ENCODE measurements at regions not wholly inside any gene's neighbourhood (a gene's known extent, or its start where the extent isn't known, plus 50 kb on each side); places are given as distances from the start of the nearest gene placed in this dataset.

- H3K9me1 ChIP-seq (ENCODE audit: insufficient read depth, low read length) = no peaks in the 10 kb centered on the region
- H3K18ac ChIP-seq (ENCODE audit: low read depth, low read length) = no peak overlapping the region
- no peak overlapping the region for H3K56ac ChIP-seq (ENCODE audit: extremely low read depth, insufficient read depth, low read length)
- dilution Hi-C loops (cut with HindIII; ENCODE audit: low sequenced_read_pairs, unreplicated experiment) (no loop called here), in situ Hi-C loops (cut with MboI; ENCODE audit: low sequenced_read_pairs) (no loop called here), intact Hi-C loops (cut with micrococcal nuclease) (no loop called here)
- ChIA-PET POLR2A (ENCODE audit: unreplicated experiment) (no interaction called here), CTCF (no interaction called here)
- H3K36me3 ChIP-seq (ENCODE audit: control insufficient read depth, insufficient read depth, low read length) = no peaks in the 10 kb centered on the region
- H3K27me3 ChIP-seq (ENCODE audit: control insufficient read depth, insufficient read depth, low read length) = no peaks in the 10 kb centered on the region
- no peak overlapping the region for H3K9ac ChIP-seq (ENCODE audit: low read depth, low read length)
- H4K20me1 ChIP-seq (ENCODE audit: insufficient read depth, low read length) = no peaks in the 10 kb centered on the region
- no peak overlapping the region for H3K27ac ChIP-seq (ENCODE audit: insufficient read depth, low read length)
- TF ChIP-seq MAFK (IDR thresholded peaks at IDR 0.05; ENCODE audit: low read depth, low read length) (no peak), CEBPB (IDR thresholded peaks at IDR 0.05; ENCODE audit: low read depth, low read length) (no peak), MXI1 (IDR thresholded peaks at IDR 0.05; ENCODE audit: borderline replicate concordance, low read depth, low read length) (no peak), RFX5 (IDR thresholded peaks at IDR 0.05; ENCODE audit: low read depth, low read length) (no peak), RAD21 (IDR thresholded peaks at IDR 0.05; ENCODE audit: low read length) (no peak)
- TF ChIP-seq, protein P1, sequence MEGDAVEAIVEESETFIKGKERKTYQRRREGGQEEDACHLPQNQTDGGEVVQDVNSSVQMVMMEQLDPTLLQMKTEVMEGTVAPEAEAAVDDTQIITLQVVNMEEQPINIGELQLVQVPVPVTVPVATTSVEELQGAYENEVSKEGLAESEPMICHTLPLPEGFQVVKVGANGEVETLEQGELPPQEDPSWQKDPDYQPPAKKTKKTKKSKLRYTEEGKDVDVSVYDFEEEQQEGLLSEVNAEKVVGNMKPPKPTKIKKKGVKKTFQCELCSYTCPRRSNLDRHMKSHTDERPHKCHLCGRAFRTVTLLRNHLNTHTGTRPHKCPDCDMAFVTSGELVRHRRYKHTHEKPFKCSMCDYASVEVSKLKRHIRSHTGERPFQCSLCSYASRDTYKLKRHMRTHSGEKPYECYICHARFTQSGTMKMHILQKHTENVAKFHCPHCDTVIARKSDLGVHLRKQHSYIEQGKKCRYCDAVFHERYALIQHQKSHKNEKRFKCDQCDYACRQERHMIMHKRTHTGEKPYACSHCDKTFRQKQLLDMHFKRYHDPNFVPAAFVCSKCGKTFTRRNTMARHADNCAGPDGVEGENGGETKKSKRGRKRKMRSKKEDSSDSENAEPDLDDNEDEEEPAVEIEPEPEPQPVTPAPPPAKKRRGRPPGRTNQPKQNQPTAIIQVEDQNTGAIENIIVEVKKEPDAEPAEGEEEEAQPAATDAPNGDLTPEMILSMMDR (conservative IDR thresholded peaks at IDR 0.05; ENCODE audit: low read depth, low read length) = no peak
- no peak overlapping the region for H2BK120ac ChIP-seq (ENCODE audit: low read depth, low read length)
- H2AFZ ChIP-seq (replicated peaks; ENCODE audit: low read length, poor library complexity) = no peak overlapping the region
- H3K23ac ChIP-seq (ENCODE audit: low read depth, low read length) = no peak overlapping the region
- no peak overlapping the region for H3K4ac ChIP-seq (ENCODE audit: low read depth, low read length)
- WGBS, 2 experiments (ENCODE audit: extremely low coverage in 2 of 2, insufficient read length in 1 of 2) = no CpG with 5 or more reads among the region's 7 CpGs
- no peak for ATAC-seq (ENCODE audit: low read depth)
- peaks cover 26% of the 10 kb centered on the region for H3K9me3 ChIP-seq (ENCODE audit: control insufficient read depth, insufficient read depth, low read length)
- no peak overlapping the region for H3K14ac ChIP-seq (replicated peaks; ENCODE audit: low read depth, low read length)
- no peak overlapping the region for H4K5ac ChIP-seq (ENCODE audit: low read depth, low read length)
- H3K4me1 ChIP-seq (ENCODE audit: control insufficient read depth, insufficient read depth, low read length) = no peaks in the 10 kb centered on the region
- H2BK5ac ChIP-seq (ENCODE audit: low read depth, low read length, poor library complexity, severe bottlenecking) = no peak overlapping the region
- no peak overlapping the region for H2BK15ac ChIP-seq (ENCODE audit: low read depth, low read length)
- no peaks in the 10 kb centered on the region for H3K79me1 ChIP-seq (ENCODE audit: low read depth in 1 of 2, low read length in 2 of 2)
- peak overlapping the region; percentile 65 for H2AK9ac ChIP-seq (replicated peaks; ENCODE audit: low read depth, low read length, poor library complexity)
- no peak for DNase-seq
- no peak overlapping the region for H4K91ac ChIP-seq (ENCODE audit: insufficient read depth, low read depth, low read length)
- no peak overlapping the region for H4K8ac ChIP-seq (ENCODE audit: low read depth in 2 of 2, low read length in 2 of 2)
- H3K4me3 ChIP-seq (ENCODE audit: insufficient read depth, low read depth, low read length) = no peak overlapping the region
- H2AK5ac ChIP-seq (ENCODE audit: low read depth, low read length) = no peak overlapping the region
- H3K4me2 ChIP-seq (ENCODE audit: low read depth, low read length) = no peak overlapping the region
- H2BK20ac ChIP-seq (ENCODE audit: low read depth, low read length) = no peak overlapping the region
- no TSS peak for BruUV-seq (replicated peaks)
Measured at GRCh38 chr6:168225471-168225911, 94.1 kb downstream of the DACT2 start.

Data from IMR-90 (cell line).